ENCODE measurements at regions not wholly inside any gene's neighbourhood (a gene's known extent, or its start where the extent isn't known, plus 50 kb on each side); places are given as distances from the start of the nearest gene placed in this dataset.

- in situ Hi-C loops (cut with MboI) (no loop called here), intact Hi-C loops (cut with micrococcal nuclease; ENCODE audit: unreplicated experiment) (no loop called here)
- 13% methylated on average over 5 of the region's 5 CpGs for WGBS (ENCODE audit: insufficient coverage, insufficient replicate concordance, low lambda C conversion rate, missing lambda C conversion rate)
- BruUV-seq (replicated peaks) = no TSS peak
- Histone ChIP-seq H2AFZ (ENCODE audit: control insufficient read depth, low read depth, low read length) (no peak overlapping the region), H3K9ac (ENCODE audit: control insufficient read depth, insufficient read depth, low read length) (no peak overlapping the region), H3K4me2 (ENCODE audit: control insufficient read depth, insufficient read depth) (no peak overlapping the region), H3K4me1 (ENCODE audit: control insufficient read depth, insufficient read depth, low read length) (no peaks in the 10 kb centered on the region), H3K36me3 (ENCODE audit: control insufficient read depth in 2 of 2, insufficient read depth in 2 of 2, low read length in 1 of 2) (no peaks in the 10 kb centered on the region), H3K4me3 (no peak overlapping the region), H3K9me3 (replicated peaks; ENCODE audit: control insufficient read depth, insufficient read depth, low read length) (no peaks in the 10 kb centered on the region), H3K27ac (ENCODE audit: control insufficient read depth, insufficient read depth) (no peak overlapping the region), H3K27me3 (replicated peaks in 1 of 2; ENCODE audit: control insufficient read depth in 2 of 2, insufficient read depth in 2 of 2, low read length in 1 of 2) (no peaks in the 10 kb centered on the region; a peak in 1 of 4 replicates), H4K20me1 (ENCODE audit: control insufficient read depth, insufficient read depth) (no peaks in the 10 kb centered on the region), H3K79me2 (ENCODE audit: control insufficient read depth, insufficient read depth, low read length) (no peaks in the 10 kb centered on the region)
- RAD21 ChIA-PET (ENCODE audit: unreplicated experiment) = no interaction called here
- POLR2A ChIA-PET = no interaction called here
- DNase-seq (ENCODE audit: low read depth, low spot score) = no peak
- CTCF ChIA-PET = no interaction called here
- no peak for FAIRE-seq
- ATAC-seq = no peak
- SMC1A ChIA-PET (ENCODE audit: uncharacterized antibody, unreplicated experiment) = interaction anchor here (1.0 kb wide), 1 partner anchor 31 kb away, joined by 3 read pairs; no protein-coding TSS in a partner anchor
- TF ChIP-seq NFYB (IDR thresholded peaks at IDR 0.05; ENCODE audit: insufficient read depth, low read depth, low read length) (no peak), NFIC (IDR thresholded peaks at IDR 0.05; ENCODE audit: low read depth, low read length) (no peak), RELA (IDR thresholded peaks at IDR 0.05; ENCODE audit: borderline replicate concordance, partially characterized antibody) (no peak), STAT3 (IDR thresholded peaks at IDR 0.05; ENCODE audit: low read depth, low read length) (no peak), PBX3 (IDR thresholded peaks at IDR 0.05; ENCODE audit: insufficient replicate concordance, low read depth, low read length) (no peak), ZNF384 (IDR thresholded peaks at IDR 0.05; ENCODE audit: borderline replicate concordance, low read depth, low read length) (no peak), TCF7 (IDR thresholded peaks at IDR 0.05; ENCODE audit: borderline replicate concordance) (no peak), HDAC6 (IDR thresholded peaks at IDR 0.05; ENCODE audit: unreplicated experiment) (no peak), SMAD5 (IDR thresholded peaks at IDR 0.05; ENCODE audit: low read depth) (no peak), CEBPB (IDR thresholded peaks at IDR 0.05; ENCODE audit: borderline replicate concordance in 1 of 2, low read depth in 2 of 2, low read length in 2 of 2) (no peak), POU2F2 (IDR thresholded peaks at IDR 0.05; ENCODE audit: borderline replicate concordance, low read depth, low read length) (no peak), CBX5 (IDR thresholded peaks at IDR 0.05; ENCODE audit: low read depth) (no peak), NKRF (conservative IDR thresholded peaks at IDR 0.05) (no peak), ZNF274 (IDR thresholded peaks at IDR 0.05; ENCODE audit: insufficient read depth, insufficient read length) (no peak), EZH2 (IDR thresholded peaks at IDR 0.05; ENCODE audit: borderline replicate concordance, control insufficient read depth, low read depth, low read length) (no peak), TARDBP (IDR thresholded peaks at IDR 0.05; ENCODE audit: borderline replicate concordance) (no peak)
Measured at GRCh38 chr1:221335161-221336101, 406.5 kb downstream of the DUSP10 start.
